ENCODE measurements at regions not wholly inside any gene's neighbourhood (a gene's known extent, or its start where the extent isn't known, plus 50 kb on each side); places are given as distances from the start of the nearest gene placed in this dataset.

DNA sequence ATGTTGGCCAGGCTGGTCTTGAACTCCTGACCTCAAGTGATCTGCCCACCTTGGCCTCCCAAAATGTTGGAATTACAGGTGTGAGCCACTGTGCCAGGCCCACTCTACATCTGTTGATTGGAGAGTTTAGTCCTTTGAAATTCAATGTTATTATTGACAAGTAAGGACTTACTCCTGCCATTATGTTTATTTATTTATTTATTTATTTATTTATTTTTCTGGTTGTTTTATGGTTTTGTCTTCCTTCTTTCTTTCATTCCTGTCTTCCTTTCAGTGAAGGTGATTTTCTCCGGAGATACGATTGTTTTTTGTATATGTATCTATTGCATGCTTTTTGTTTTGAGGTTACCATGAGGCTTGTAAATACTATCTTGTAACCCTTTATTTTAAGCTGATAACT is 602.6 kb downstream of the EPM2A start:
- no peak overlapping the region for H3K27ac Mint-ChIP-seq (ENCODE audit: unreplicated experiment)
- DNase-seq (ENCODE audit: extremely low spot score, unreplicated experiment), result no peak
- no peak overlapping the region for H3K4me3 Mint-ChIP-seq (ENCODE audit: unreplicated experiment)
- no peaks in the 10 kb centered on the region for H3K36me3 Mint-ChIP-seq (ENCODE audit: unreplicated experiment)
- peaks cover 11% of the 10 kb centered on the region for H3K9me3 Mint-ChIP-seq (ENCODE audit: unreplicated experiment)
- H3K27me3 Mint-ChIP-seq (ENCODE audit: unreplicated experiment), result no peaks in the 10 kb centered on the region
- no peaks in the 10 kb centered on the region for H3K4me1 Mint-ChIP-seq (ENCODE audit: unreplicated experiment)
- no peak for TF ChIP-seq CTCF (IDR thresholded peaks at IDR 0.05)

GRCh38 chr6:145135702-145136101 is 599.6 kb downstream of the EPM2A start:
- no peak for DNase-seq (ENCODE audit: extremely low spot score, unreplicated experiment)
- Mint-ChIP-seq H3K4me3 (ENCODE audit: unreplicated experiment) (no peak overlapping the region), H3K27ac (ENCODE audit: unreplicated experiment) (no peak overlapping the region), H3K36me3 (ENCODE audit: unreplicated experiment) (no peaks in the 10 kb centered on the region), H3K9me3 (ENCODE audit: unreplicated experiment) (no peaks in the 10 kb centered on the region), H3K27me3 (ENCODE audit: unreplicated experiment) (no peaks in the 10 kb centered on the region), H3K4me1 (ENCODE audit: unreplicated experiment) (no peaks in the 10 kb centered on the region)
- no peak for TF ChIP-seq CTCF (IDR thresholded peaks at IDR 0.05)

GRCh38 chr6:145137425-145137824 is 597.9 kb downstream of the EPM2A start:
- H3K4me3 Mint-ChIP-seq (ENCODE audit: unreplicated experiment), result no peak overlapping the region
- DNase-seq (ENCODE audit: extremely low spot score, unreplicated experiment), result no peak
- TF ChIP-seq CTCF (IDR thresholded peaks at IDR 0.05), result peak; percentile 35
- no peaks in the 10 kb centered on the region for H3K36me3 Mint-ChIP-seq (ENCODE audit: unreplicated experiment)
- H3K27me3 Mint-ChIP-seq (ENCODE audit: unreplicated experiment), result no peaks in the 10 kb centered on the region
- H3K4me1 Mint-ChIP-seq (ENCODE audit: unreplicated experiment), result no peaks in the 10 kb centered on the region
- no peaks in the 10 kb centered on the region for H3K9me3 Mint-ChIP-seq (ENCODE audit: unreplicated experiment)
- no peak overlapping the region for H3K27ac Mint-ChIP-seq (ENCODE audit: unreplicated experiment)

- Mint-ChIP-seq H3K4me1 (ENCODE audit: unreplicated experiment) (no peaks in the 10 kb centered on the region), H3K36me3 (ENCODE audit: unreplicated experiment) (no peaks in the 10 kb centered on the region), H3K4me3 (ENCODE audit: unreplicated experiment) (no peak overlapping the region), H3K27ac (ENCODE audit: unreplicated experiment) (no peak overlapping the region), H3K27me3 (ENCODE audit: unreplicated experiment) (no peaks in the 10 kb centered on the region), H3K9me3 (ENCODE audit: unreplicated experiment) (no peaks in the 10 kb centered on the region)
- DNase-seq (ENCODE audit: extremely low spot score, unreplicated experiment), result no peak
- TF ChIP-seq CTCF (IDR thresholded peaks at IDR 0.05), result no peak
Observed at GRCh38 chr6:145138469-145139139, 596.7 kb downstream of the EPM2A start.

DNA sequence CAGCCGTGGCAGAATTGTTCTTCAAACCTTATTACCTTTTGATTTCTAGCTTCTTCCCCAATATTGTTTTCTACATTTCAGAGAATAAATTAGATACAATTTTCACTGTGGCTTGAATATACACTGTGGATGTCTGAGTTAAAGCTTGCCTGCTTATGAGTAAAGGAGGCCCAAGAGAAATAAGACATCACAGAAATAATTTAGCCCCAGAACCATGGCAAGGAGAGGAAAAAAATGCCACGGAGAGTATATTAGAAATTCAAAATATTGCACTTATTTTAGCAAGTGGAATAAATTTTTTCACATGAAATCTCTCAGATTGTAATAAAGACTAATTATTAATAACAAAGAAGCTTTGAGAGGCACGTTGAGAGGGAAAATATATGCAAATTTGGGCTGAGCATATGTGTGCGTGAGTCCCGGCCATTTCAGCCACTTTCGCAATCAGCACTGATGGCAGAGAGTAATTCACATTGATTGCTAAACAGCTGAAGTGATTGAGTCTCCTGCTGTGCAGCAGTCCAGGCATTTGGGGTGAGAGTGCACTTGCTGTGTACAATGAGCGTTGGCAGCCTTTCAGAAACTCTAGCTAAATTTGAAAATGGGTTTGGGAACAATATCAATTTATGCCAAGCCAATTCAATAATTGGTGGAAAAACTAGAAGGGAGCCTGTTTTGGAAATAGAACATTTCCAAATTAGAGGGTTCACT is 596.0 kb downstream of the EPM2A start:
- Mint-ChIP-seq H3K4me3 (ENCODE audit: unreplicated experiment) (no peak overlapping the region), H3K27me3 (ENCODE audit: unreplicated experiment) (no peaks in the 10 kb centered on the region), H3K4me1 (ENCODE audit: unreplicated experiment) (no peaks in the 10 kb centered on the region), H3K9me3 (ENCODE audit: unreplicated experiment) (no peaks in the 10 kb centered on the region), H3K27ac (ENCODE audit: unreplicated experiment) (no peak overlapping the region), H3K36me3 (ENCODE audit: unreplicated experiment) (no peaks in the 10 kb centered on the region)
- TF ChIP-seq CTCF (IDR thresholded peaks at IDR 0.05), result no peak
- no peak for DNase-seq (ENCODE audit: extremely low spot score, unreplicated experiment)

All from osteocyte (in vitro differentiated cells).